OCI-LY1 (cell line): ENCODE measurements at regions not wholly inside any gene's neighbourhood (a gene's known extent, or its start where the extent isn't known, plus 50 kb on each side); places are given as distances from the start of the nearest gene placed in this dataset.
A peak's percentile ranks its signal among the peaks of the same experiment; 100 is the strongest.

Experiments used
- EZH2 ChIP-seq: fragments of 200-600 bp; sonication (generic), shearing (Covaris generic); IDR thresholded peaks from 2 replicates; pipeline ENCODE4 v1.8.0; 2017; ENCODE audit warnings: borderline replicate concordance, mixed run types, mild to moderate bottlenecking, antibody characterized with exemption, low read length, moderate library complexity, mixed read lengths
- TF ChIP-seq, protein P1 (sequence below): fragments of 200-600 bp; sonication (generic), shearing (Covaris generic); IDR thresholded peaks from 2 replicates; pipeline ENCODE4 v1.5.1; 2017; ENCODE audit warnings: mild to moderate bottlenecking, antibody characterized with exemption, low read length, moderate library complexity, mixed read lengths

GRCh38 chr3:33980252-33980651 is 181.8 kb downstream of the PDCD6IP start:
- TF ChIP-seq, protein P1, sequence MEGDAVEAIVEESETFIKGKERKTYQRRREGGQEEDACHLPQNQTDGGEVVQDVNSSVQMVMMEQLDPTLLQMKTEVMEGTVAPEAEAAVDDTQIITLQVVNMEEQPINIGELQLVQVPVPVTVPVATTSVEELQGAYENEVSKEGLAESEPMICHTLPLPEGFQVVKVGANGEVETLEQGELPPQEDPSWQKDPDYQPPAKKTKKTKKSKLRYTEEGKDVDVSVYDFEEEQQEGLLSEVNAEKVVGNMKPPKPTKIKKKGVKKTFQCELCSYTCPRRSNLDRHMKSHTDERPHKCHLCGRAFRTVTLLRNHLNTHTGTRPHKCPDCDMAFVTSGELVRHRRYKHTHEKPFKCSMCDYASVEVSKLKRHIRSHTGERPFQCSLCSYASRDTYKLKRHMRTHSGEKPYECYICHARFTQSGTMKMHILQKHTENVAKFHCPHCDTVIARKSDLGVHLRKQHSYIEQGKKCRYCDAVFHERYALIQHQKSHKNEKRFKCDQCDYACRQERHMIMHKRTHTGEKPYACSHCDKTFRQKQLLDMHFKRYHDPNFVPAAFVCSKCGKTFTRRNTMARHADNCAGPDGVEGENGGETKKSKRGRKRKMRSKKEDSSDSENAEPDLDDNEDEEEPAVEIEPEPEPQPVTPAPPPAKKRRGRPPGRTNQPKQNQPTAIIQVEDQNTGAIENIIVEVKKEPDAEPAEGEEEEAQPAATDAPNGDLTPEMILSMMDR = peak; percentile 17; the same call in 1 of the 2 replicates
- TF ChIP-seq EZH2 = no peak
